H1 (cell line): ENCODE measurements at regions not wholly inside any gene's neighbourhood (a gene's known extent, or its start where the extent isn't known, plus 50 kb on each side); places are given as distances from the start of the nearest gene placed in this dataset.

ENCODE experiments used
- CTCF ChIA-PET: fragments of 300-600 bp; sonication (Branson Sonifier 250); formaldehyde crosslinking; loops from one replicate; lab custom pipeline; 2021; ENCODE audit not compliant: partially characterized antibody; lab: Charles Lee
- POLR2A ChIA-PET: fragments of 300-600 bp; sonication (Branson Sonifier 250); formaldehyde crosslinking; loops from one replicate; lab custom pipeline; 2021; ENCODE audit warnings: inconsistent platforms; ENCODE audit not compliant: partially characterized antibody; lab: Charles Lee
- DNase-seq, 2 experiments: peaks; one replicate each; pipeline versions ENCODE4 v3.0.0 to v3.0.0-alpha.2; 2010 to 2022; ENCODE audit warnings: low spot score in 2 of 2, low read depth in 1 of 2, mixed read lengths in 1 of 2
- FAIRE-seq: peaks from 2 replicates; lab custom pipeline; 2011; peaks lifted over from hg19 to GRCh38; lab: Jason Lieb, UNC
- H2AFZ ChIP-seq: 2 replicates; pipeline ENCODE4 v1.8.1; 2012; ENCODE audit warnings: low read length, inconsistent platforms
- H2AK5ac ChIP-seq: 2 replicates; pipeline ENCODE4 v1.6.1; 2013; ENCODE audit warnings: low read depth, low read length
- H2BK120ac ChIP-seq: replicated peaks from 2 replicates; pipeline ENCODE3; 2013; ENCODE audit warnings: low read depth, low read length, inconsistent platforms
- H2BK12ac ChIP-seq: 2 replicates; pipeline ENCODE4 v1.6.1; 2013; ENCODE audit warnings: low read depth, low read length
- H2BK15ac ChIP-seq: 2 replicates; pipeline ENCODE4 v1.6.1; 2013; ENCODE audit warnings: low read length
- H2BK20ac ChIP-seq: 2 replicates; pipeline ENCODE4 v1.6.1; 2013; ENCODE audit warnings: low read length
- H2BK5ac ChIP-seq: 2 replicates; pipeline ENCODE4 v1.6.1; 2013; ENCODE audit warnings: low read depth, low read length
- H3K14ac ChIP-seq: 2 replicates; pipeline ENCODE4 v1.6.1; 2013; ENCODE audit warnings: inconsistent platforms; ENCODE audit not compliant: insufficient read length
- H3K18ac ChIP-seq: 2 replicates; pipeline ENCODE4 v1.6.1; 2013; ENCODE audit warnings: low read length; ENCODE audit errors: extremely low read depth
- H3K23ac ChIP-seq: 2 replicates; pipeline ENCODE4 v1.6.1; 2013; ENCODE audit warnings: inconsistent platforms; ENCODE audit not compliant: insufficient read length
- H3K23me2 ChIP-seq: 2 replicates; pipeline ENCODE4 v1.6.1; 2013; ENCODE audit warnings: low read depth, low read length
- H3K27ac ChIP-seq: 2 replicates; pipeline ENCODE4 v1.6.1; 2011; ENCODE audit warnings: low read depth, low read length, inconsistent platforms
- H3K27me3 ChIP-seq, 4 experiments: replicated peaks in 1 of 4; 1 replicate in 1 of 4; 2 replicates in 3 of 4; pipeline versions ENCODE4 v1.6.1 to v1.8.1; 2011 to 2013; ENCODE audit warnings: low read length in 3 of 4, mild to moderate bottlenecking in 3 of 4, inconsistent platforms in 2 of 4, mixed read lengths in 2 of 4, moderate library complexity in 1 of 4; ENCODE audit not compliant: control insufficient read depth in 3 of 4, insufficient read depth in 3 of 4; ENCODE audit errors: extremely low read depth in 1 of 4
- H3K36me3 ChIP-seq, 4 experiments: 2 replicates each; pipeline versions ENCODE4 v1.6.1 to v1.8.1; 2011 to 2013; ENCODE audit warnings: mild to moderate bottlenecking in 4 of 4, low read length in 3 of 4, moderate library complexity in 2 of 4, control low read depth in 1 of 4, inconsistent platforms in 1 of 4; ENCODE audit not compliant: insufficient read depth in 4 of 4, control insufficient read depth in 2 of 4
- H3K4ac ChIP-seq: replicated peaks from 2 replicates; pipeline ENCODE3; 2013; ENCODE audit warnings: low read length, low read depth, mixed read lengths, inconsistent platforms; ENCODE audit not compliant: insufficient read length
- H3K4me1 ChIP-seq, 4 experiments: replicated peaks in 1 of 4; 1 replicate in 1 of 4; 2 replicates in 3 of 4; pipeline versions ENCODE4 v1.6.1 to v1.8.1; 2011 to 2013; ENCODE audit warnings: low read length in 3 of 4, inconsistent platforms in 2 of 4, mixed read lengths in 1 of 4; ENCODE audit not compliant: insufficient read depth in 4 of 4, control insufficient read depth in 3 of 4
- H3K4me2 ChIP-seq, 2 experiments: 2 replicates each; pipeline versions ENCODE4 v1.6.1 to v1.8.1; 2011 to 2013; ENCODE audit warnings: low read depth in 2 of 2, low read length in 2 of 2, control low read depth in 1 of 2, inconsistent platforms in 1 of 2, mild to moderate bottlenecking in 1 of 2; ENCODE audit not compliant: insufficient read depth in 1 of 2
- H3K4me3 ChIP-seq, 4 experiments: fragments of 200-600, 300-600 bp in 1 of 4; sonication (generic), shearing (Covaris generic), sonication (Bioruptor Twin) in 1 of 4; 2 replicates each; pipeline versions ENCODE4 v1.5.1 to v1.8.1; 2011 to 2016; ENCODE audit warnings: low read length in 4 of 4, low read depth in 3 of 4, control low read depth in 2 of 4, inconsistent platforms in 2 of 4, mild to moderate bottlenecking in 2 of 4, mixed read lengths in 1 of 4, moderate library complexity in 1 of 4; ENCODE audit not compliant: insufficient read depth in 2 of 4; ENCODE audit errors: extremely low read depth in 1 of 4
- H3K56ac ChIP-seq: replicated peaks from 2 replicates; pipeline ENCODE3; 2013; ENCODE audit warnings: low read depth, mild to moderate bottlenecking, mixed read lengths, low read length, inconsistent platforms; ENCODE audit not compliant: insufficient read length
- H3K79me1 ChIP-seq: 2 replicates; pipeline ENCODE4 v1.6.1; 2013; ENCODE audit warnings: low read depth, low read length, control low read depth
- H3K79me2 ChIP-seq, 2 experiments: 2 replicates each; pipeline versions ENCODE4 v1.6.1 to v1.8.1; 2012 to 2013; ENCODE audit warnings: low read length in 2 of 2, mild to moderate bottlenecking in 2 of 2, inconsistent platforms in 1 of 2; ENCODE audit not compliant: insufficient read depth in 2 of 2, control insufficient read depth in 1 of 2
- H3K9ac ChIP-seq, 4 experiments: replicated peaks in 1 of 4; 1 replicate in 1 of 4; 2 replicates in 3 of 4; pipeline versions ENCODE4 v1.6.1 to v1.8.1; 2011 to 2013; ENCODE audit warnings: low read depth in 3 of 4, low read length in 3 of 4, control low read depth in 2 of 4, mild to moderate bottlenecking in 2 of 4, moderate library complexity in 2 of 4, inconsistent platforms in 1 of 4; ENCODE audit errors: extremely low read depth in 1 of 4
- H3K9me3 ChIP-seq, 2 experiments: 2 replicates each; pipeline versions ENCODE4 v1.6.1 to v1.8.1; 2012 to 2013; ENCODE audit warnings: mild to moderate bottlenecking in 2 of 2, moderate library complexity in 2 of 2, control low read depth in 1 of 2, inconsistent platforms in 1 of 2, low read depth in 1 of 2, low read length in 1 of 2, mixed read lengths in 1 of 2; ENCODE audit not compliant: insufficient read depth in 2 of 2
- H4K20me1 ChIP-seq, 2 experiments: replicated peaks in 1 of 2; 2 replicates each; pipeline versions ENCODE3 to v1.8.1; 2011 to 2013; ENCODE audit warnings: inconsistent platforms in 2 of 2, low read length in 2 of 2, mild to moderate bottlenecking in 1 of 2; ENCODE audit not compliant: insufficient read depth in 2 of 2, control insufficient read depth in 1 of 2
- H4K5ac ChIP-seq: 2 replicates; pipeline ENCODE4 v1.6.1; 2013; ENCODE audit warnings: low read length, low read depth, mixed read lengths, inconsistent platforms; ENCODE audit not compliant: insufficient read length
- H4K8ac ChIP-seq: 2 replicates; pipeline ENCODE4 v1.8.0; 2013; ENCODE audit warnings: mild to moderate bottlenecking, moderate library complexity, low read length, inconsistent platforms; ENCODE audit not compliant: insufficient read depth; ENCODE audit errors: extremely low read depth
- H4K91ac ChIP-seq: replicated peaks from 2 replicates; pipeline ENCODE3; 2013; ENCODE audit warnings: low read length, mixed read lengths, inconsistent platforms; ENCODE audit not compliant: insufficient read length
- BACH1 ChIP-seq: IDR thresholded peaks from 2 replicates; pipeline ENCODE4 v1.6.1; 2012; ENCODE audit warnings: low read length, improper control_type of control experiment
- CBX5 ChIP-seq: fragments of 300-800, 300-1000 bp; sonication (generic); IDR thresholded peaks from 2 replicates; pipeline ENCODE4 v1.7.1; 2016; ENCODE audit warnings: antibody characterized with exemption, low read length, low read depth
- CHD2 ChIP-seq: IDR thresholded peaks from 2 replicates; pipeline ENCODE4 v1.6.1; 2012; ENCODE audit warnings: low read length, improper control_type of control experiment
- CREB1 ChIP-seq: IDR thresholded peaks from 2 replicates; pipeline ENCODE4 v1.6.1; 2012; ENCODE audit warnings: inconsistent platforms
- CTCF ChIP-seq, 3 experiments: IDR thresholded peaks; 1 replicate in 2 of 3; 2 replicates in 1 of 3; pipeline versions ENCODE4 v1.5.1 to v1.6.1; 2011; ENCODE audit warnings: low read length in 3 of 3, mild to moderate bottlenecking in 3 of 3, inconsistent platforms in 2 of 3, low read depth in 1 of 3, moderate library complexity in 1 of 3; ENCODE audit not compliant: insufficient read depth in 1 of 3; ENCODE audit errors: control extremely low read depth in 1 of 3
- HDAC2 ChIP-seq, 2 experiments: fragments of 300-600 bp in 1 of 2; sonication (generic) in 1 of 2; IDR thresholded peaks; 2 replicates each; pipeline ENCODE4 v1.6.1; 2011 to 2012; ENCODE audit warnings: low read depth in 2 of 2, low read length in 2 of 2, mild to moderate bottlenecking in 2 of 2, moderate library complexity in 2 of 2, borderline replicate concordance in 1 of 2, inconsistent platforms in 1 of 2
- POU5F1 ChIP-seq: IDR thresholded peaks from 2 replicates; pipeline ENCODE4 v1.6.1; 2011; ENCODE audit warnings: low read depth, mild to moderate bottlenecking, low read length, moderate library complexity
- SP2 ChIP-seq: IDR thresholded peaks from 2 replicates; pipeline ENCODE4 v1.6.1; 2012; ENCODE audit warnings: mild to moderate bottlenecking, low read length, inconsistent platforms
- YY1 ChIP-seq: IDR thresholded peaks from 2 replicates; pipeline ENCODE4 v1.6.1; 2011; ENCODE audit warnings: low read depth, mild to moderate bottlenecking, low read length
- WGBS, 2 experiments: shearing (Covaris generic) in 1 of 2; methylation state at CpG; one replicate each; pipeline versions ENCODE4 v1.1.6 to v1.1.7; 2013 to 2015; ENCODE audit warnings: low lambda C conversion rate in 2 of 2, mixed read lengths in 2 of 2, inconsistent platforms in 1 of 2, low coverage in 1 of 2, missing lambda C conversion rate in 1 of 2; ENCODE audit not compliant: insufficient replicate concordance in 2 of 2, insufficient coverage in 1 of 2, insufficient read length in 1 of 2; ENCODE audit errors: extremely low coverage in 1 of 2, missing lambda C conversion rate in 1 of 2; 5-methylcytosine and 5-hydroxymethylcytosine counted together
- TF ChIP-seq, protein P1 (sequence below): IDR thresholded peaks from 2 replicates; pipeline ENCODE4 v1.6.1; 2012; ENCODE audit warnings: inconsistent platforms
- TF ChIP-seq, protein P2 (sequence below): IDR thresholded peaks from 2 replicates; pipeline ENCODE4 v1.6.1; 2011; ENCODE audit warnings: low read length, improper control_type of control experiment

DNA sequence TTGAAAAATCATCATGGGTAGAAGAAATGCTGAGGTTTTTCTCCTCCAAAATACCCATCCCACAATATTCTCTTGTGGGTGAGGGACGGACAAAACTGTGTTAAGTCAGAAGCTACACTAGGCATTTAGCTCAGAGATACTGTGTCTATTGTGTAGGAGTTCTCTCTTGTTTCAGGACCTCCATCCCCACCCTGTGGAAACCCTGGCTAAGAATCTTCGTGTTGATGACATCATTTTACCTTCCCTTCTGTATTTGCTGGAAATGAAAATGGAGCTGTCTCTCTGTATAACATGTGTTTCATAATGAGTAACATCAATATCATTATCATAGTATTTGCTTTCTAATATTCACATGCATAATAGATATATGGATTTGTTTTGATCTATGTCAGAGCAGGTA, 1193.0 kb upstream of the CITED2 start:
- H3K27me3 ChIP-seq = no peaks in the 10 kb centered on the region
- no peak overlapping the region for H3K9ac ChIP-seq
- H3K4me2 ChIP-seq = no peak overlapping the region
- H2AFZ ChIP-seq = 0 out of 2 replicates have a peak overlapping the region, but pooled peaks have one; percentile 5
- H4K5ac ChIP-seq = no peak overlapping the region
- no peak overlapping the region for H4K91ac ChIP-seq
- no peak overlapping the region for H3K4me3 ChIP-seq
- no peak overlapping the region for H4K8ac ChIP-seq
- no peak overlapping the region for H2BK15ac ChIP-seq
- no peaks in the 10 kb centered on the region for H3K79me2 ChIP-seq
- no peak overlapping the region for H3K4ac ChIP-seq
- no peak overlapping the region for H3K18ac ChIP-seq
- no peak for FAIRE-seq
- CTCF ChIA-PET = no interaction called here
- H3K14ac ChIP-seq = no peak overlapping the region
- 91% methylated on average over 2 of the region's 2 CpGs; no CpG with 5 or more reads in 1 of the 2 experiments for WGBS, 2 experiments
- H3K27ac ChIP-seq = no peak overlapping the region
- no peak overlapping the region for H2BK5ac ChIP-seq
- DNase-seq = no peak
- H4K20me1 ChIP-seq = no peaks in the 10 kb centered on the region
- H2BK120ac ChIP-seq = no peak overlapping the region
- no peaks in the 10 kb centered on the region for H3K36me3 ChIP-seq
- POLR2A ChIA-PET = no interaction called here
- H2BK20ac ChIP-seq = no peak overlapping the region
- H3K56ac ChIP-seq = no peak overlapping the region
- no peak overlapping the region for H3K23ac ChIP-seq
- peaks cover 0 to 3% (median 0%) of the 10 kb centered on the region in 4 experiments; a peak in 1 of 7 replicates for H3K4me1 ChIP-seq
- no peak overlapping the region for H2AK5ac ChIP-seq
- H3K23me2 ChIP-seq = no peaks in the 10 kb centered on the region
- no peak overlapping the region for H2BK12ac ChIP-seq
- no peaks in the 10 kb centered on the region for H3K9me3 ChIP-seq
- no peaks in the 10 kb centered on the region for H3K79me1 ChIP-seq
- no peak for TF ChIP-seq HDAC2 (IDR thresholded peaks at IDR 0.05; ENCODE audit: borderline replicate concordance in 1 of 2, low read depth in 2 of 2, low read length in 2 of 2)
- no peak for TF ChIP-seq BACH1
- TF ChIP-seq YY1 = no peak
- no peak for TF ChIP-seq POU5F1
- TF ChIP-seq CREB1 = no peak
- no peak for TF ChIP-seq CHD2
- TF ChIP-seq, protein P1, sequence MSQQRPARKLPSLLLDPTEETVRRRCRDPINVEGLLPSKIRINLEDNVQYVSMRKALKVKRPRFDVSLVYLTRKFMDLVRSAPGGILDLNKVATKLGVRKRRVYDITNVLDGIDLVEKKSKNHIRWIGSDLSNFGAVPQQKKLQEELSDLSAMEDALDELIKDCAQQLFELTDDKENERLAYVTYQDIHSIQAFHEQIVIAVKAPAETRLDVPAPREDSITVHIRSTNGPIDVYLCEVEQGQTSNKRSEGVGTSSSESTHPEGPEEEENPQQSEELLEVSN = no peak
- TF ChIP-seq CTCF (IDR thresholded peaks at IDR 0.05; ENCODE audit: control extremely low read depth in 1 of 3, insufficient read depth in 1 of 3, low read depth in 1 of 3, low read length in 3 of 3) = no peak
- no peak for TF ChIP-seq SP2
- TF ChIP-seq, protein P2, sequence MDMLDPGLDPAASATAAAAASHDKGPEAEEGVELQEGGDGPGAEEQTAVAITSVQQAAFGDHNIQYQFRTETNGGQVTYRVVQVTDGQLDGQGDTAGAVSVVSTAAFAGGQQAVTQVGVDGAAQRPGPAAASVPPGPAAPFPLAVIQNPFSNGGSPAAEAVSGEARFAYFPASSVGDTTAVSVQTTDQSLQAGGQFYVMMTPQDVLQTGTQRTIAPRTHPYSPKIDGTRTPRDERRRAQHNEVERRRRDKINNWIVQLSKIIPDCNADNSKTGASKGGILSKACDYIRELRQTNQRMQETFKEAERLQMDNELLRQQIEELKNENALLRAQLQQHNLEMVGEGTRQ = no peak
- no peak for TF ChIP-seq CBX5
